ENCODE measurements at regions not wholly inside any gene's neighbourhood (a gene's known extent, or its start where the extent isn't known, plus 50 kb on each side); places are given as distances from the start of the nearest gene placed in this dataset.
A peak's percentile ranks its signal among the peaks of the same experiment; 100 is the strongest.

DNA sequence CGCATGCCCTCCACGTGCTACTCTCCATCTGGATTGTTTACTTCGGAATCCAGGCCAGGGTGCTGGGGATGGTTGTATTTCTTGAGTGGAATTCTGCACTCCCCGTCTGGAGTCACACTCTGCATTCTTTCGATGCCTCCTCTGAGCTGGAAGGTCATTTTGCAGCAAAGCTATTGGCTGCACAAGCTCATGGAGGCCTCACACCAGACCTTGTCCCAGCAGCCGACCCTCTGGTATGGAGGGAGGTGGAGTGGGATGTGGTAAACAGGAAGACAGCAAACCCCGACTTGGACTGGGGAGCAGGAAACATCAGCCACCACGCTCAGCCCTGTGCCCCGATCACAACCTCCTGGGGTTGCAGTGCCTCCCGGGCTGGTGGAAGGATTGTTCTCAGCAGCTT, 225.3 kb upstream of the LNX1 start:
- DNase-seq (ENCODE audit: low read depth): no peak

DNA sequence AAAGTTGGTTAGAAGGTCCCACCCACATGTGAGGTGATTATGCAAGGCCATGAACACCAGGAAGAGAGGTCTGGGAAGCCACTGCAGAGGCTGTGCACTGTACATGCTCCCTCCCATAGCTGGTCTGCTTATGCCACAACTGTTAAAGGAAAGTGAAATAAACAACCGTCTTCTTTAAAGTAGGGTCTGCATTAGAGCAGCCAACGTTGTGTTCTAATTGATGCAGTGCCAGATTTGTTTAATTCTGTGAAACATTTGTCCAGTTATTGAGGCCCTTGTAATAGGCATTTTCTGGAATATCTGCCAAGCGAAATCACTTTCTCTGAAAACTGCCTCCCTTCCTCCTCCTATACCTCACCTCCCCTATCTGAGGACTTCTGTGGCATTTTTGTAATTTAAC, 224.0 kb upstream of the LNX1 start:
- no peak for DNase-seq (ENCODE audit: low read depth)

- DNase-seq (ENCODE audit: low read depth): no peak
Observed at GRCh38 chr4:53813998-53814397, 222.7 kb upstream of the LNX1 start.

GRCh38 chr4:53810643-53811042, 219.4 kb upstream of the LNX1 start:
- DNase-seq (ENCODE audit: low read depth): no peak

DNA sequence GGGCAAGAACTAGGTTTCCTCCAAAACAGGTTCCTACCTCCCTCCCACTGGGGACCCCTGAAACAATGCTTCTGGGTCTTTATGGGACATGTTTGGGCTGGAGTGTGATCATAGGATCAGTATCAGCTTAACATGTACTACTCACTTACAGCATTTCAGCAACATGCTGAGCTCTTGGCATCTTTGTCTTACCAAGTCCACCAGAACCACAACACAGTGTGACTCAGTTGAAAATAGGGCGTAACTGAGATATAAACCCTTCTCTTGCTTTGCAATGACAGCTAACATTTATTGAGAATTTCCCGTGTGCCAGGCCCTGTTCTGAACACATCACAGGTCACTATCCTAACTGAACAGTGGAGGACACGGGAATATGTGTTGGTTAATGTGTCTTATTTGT, 218.5 kb upstream of the LNX1 start:
- no peak for DNase-seq (ENCODE audit: low read depth)

DNA sequence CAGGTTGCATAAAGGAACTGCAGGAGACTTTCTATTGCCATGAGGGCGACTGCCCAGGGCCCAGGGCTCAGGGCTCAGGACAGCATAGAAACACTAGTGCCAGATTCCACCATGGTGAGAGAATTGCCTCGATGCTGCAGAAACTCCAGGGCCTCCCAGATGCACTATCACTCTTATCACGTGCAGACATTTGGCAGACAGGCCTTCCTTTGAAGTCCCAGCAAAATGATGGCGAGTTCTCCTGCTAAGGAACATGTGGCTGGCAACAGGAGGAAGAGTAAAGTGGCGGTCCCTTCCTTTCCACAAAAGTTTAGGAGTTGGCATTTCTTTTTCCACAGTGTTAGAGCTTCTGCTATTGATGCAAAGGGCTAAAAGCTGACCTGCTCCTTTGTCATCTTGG, 214.0 kb upstream of the LNX1 start:
- DNase-seq (ENCODE audit: low read depth): no peak

DNA sequence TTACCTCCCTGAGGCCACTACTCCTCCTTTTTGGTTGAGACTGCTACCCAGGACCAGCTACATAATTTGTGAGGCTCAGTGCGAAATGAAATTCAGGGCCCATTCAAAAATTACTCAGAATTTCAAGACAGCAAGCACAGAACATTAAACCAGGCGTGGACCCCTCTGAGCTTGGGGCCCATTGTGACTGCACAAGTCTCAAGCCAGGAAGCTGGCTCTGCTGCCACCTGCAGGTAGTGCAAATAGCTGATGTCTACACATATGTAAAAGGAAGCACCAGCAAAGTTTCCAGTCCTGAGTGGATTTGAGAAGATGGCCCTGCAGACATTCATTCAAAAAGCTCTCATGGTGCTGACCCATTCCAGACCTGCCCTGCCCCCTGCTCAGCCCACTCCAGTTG, 213.4 kb upstream of the LNX1 start:
- peak; percentile 9 for DNase-seq (ENCODE audit: low read depth)

DNA sequence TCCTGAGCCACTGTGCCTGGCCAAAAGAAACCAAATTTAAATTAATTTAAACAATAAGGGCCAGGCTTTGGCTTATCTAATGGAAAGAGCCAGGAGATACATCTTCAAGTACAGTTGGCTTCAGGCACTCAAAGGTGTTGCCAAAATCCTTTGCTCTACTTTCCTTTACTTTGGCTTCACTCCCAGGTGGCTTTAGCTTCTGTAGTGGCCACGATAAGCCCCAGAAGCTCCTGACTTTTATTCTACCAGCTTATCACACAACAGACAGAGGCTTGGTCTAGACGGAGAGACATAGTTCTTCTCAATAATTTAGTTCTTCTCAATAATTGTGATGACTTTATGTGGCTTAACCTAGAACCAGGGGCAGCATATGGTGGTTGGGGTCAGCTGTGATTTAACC, 211.2 kb upstream of the LNX1 start:
- no peak for DNase-seq (ENCODE audit: low read depth)

GRCh38 chr4:53801373-53801772, 210.1 kb upstream of the LNX1 start:
- no peak for DNase-seq (ENCODE audit: low read depth)

- no peak for DNase-seq (ENCODE audit: low read depth)
Observed at GRCh38 chr4:53800741-53801140, 209.5 kb upstream of the LNX1 start.

- no peak for DNase-seq (ENCODE audit: low read depth)
Observed at GRCh38 chr4:53793096-53793495, 201.8 kb upstream of the LNX1 start.

DNA sequence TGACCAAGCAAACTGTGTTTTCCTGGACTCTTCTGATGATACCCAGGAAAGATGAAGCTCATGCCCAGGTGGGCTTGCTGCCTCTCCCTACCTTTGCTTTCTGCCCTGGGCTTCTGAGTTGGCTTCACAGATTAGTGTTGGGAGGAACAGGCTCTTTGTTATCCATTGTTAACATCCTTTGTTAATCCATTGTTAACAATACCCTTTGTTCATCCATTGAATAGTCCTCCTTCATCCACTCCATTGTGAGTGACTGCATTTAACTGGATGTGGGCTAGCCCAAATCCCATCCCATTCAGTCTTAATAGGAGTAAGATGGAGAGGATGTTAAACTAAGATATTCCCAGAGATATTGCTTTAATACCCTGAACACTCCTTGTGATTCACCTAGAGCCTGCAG, 199.0 kb upstream of the LNX1 start:
- no peak for DNase-seq (ENCODE audit: low read depth)

DNA sequence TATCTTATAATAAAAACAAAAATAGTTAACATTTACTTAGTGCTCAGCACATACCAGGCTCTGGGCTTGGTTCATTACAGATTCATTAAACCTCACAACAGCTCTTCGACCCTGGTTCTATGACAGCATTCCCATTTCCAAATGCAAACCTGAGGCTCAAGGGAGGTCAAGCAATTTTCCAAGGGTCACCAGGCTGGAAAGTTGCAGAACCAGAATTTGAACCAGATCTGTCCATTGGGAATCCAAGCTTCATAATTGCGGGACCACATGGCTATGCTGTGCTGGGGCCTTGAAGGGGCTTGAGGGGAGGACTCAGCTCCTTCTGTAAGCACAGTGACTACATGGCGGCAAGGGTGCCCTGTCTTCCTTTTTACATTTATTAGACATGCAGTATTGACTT, 197.3 kb upstream of the LNX1 start:
- DNase-seq (ENCODE audit: low read depth): no peak

DNA sequence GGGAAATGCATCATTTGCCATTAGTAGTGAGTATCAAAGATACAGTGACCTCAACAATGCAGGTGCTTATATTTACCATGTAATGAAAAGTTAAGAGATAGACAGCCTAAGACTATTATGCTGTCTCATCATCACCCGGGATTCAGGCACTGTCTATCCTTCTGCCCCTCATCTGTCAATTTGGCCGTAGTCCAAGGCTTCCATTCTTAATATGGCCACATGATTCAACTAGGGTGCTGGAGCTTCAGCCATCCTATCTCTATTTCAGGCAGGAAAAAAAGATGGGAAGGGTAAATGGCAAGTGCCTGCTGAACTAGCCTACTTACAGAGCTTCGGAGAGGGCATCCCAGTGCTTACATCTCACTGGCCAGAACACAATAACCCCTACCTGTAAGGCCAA, 196.7 kb upstream of the LNX1 start:
- DNase-seq (ENCODE audit: low read depth): no peak

DNA sequence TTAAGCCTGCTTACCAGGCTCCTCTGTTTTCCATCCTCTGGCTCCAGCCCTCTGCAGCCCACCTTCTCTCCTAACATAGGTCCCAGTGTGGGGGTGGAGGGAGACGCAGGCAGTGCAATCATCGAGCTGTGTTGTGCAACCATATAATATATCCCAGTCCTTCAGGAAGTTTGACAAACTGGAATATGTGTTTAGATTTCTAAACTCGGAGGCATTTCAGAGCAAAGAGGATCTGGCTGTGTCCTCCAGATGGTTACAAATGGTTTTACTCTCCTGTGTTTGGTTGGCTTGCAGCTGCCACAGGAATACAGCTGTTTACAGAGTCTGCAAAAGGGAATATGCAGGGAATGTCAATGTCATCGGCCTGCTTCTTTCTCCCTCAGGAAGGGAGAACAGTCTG, 195.3 kb upstream of the LNX1 start:
- DNase-seq (ENCODE audit: low read depth): no peak

- no peak for DNase-seq (ENCODE audit: low read depth)
Observed at GRCh38 chr4:53785996-53786395, 194.7 kb upstream of the LNX1 start.

DNA sequence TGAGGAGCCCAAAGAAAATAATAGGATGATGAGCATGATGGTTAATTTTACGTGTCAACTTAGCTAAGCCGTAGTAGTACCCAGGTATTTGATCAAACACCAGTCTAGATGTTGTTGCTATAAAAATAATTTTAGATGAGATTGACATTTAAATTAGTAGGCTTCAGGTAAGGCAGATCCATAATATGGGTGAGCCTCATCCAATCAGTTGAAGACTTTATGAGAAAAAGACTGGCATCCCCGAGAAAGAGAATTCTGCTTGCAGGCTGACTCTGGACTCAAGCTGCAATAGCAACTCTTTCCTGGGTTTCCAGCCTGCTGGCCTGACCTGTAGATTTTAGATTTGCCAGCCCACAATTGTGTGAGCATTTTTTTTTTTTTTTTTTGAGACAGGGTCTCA, 192.8 kb upstream of the LNX1 start:
- DNase-seq (ENCODE audit: low read depth): no peak

DNA sequence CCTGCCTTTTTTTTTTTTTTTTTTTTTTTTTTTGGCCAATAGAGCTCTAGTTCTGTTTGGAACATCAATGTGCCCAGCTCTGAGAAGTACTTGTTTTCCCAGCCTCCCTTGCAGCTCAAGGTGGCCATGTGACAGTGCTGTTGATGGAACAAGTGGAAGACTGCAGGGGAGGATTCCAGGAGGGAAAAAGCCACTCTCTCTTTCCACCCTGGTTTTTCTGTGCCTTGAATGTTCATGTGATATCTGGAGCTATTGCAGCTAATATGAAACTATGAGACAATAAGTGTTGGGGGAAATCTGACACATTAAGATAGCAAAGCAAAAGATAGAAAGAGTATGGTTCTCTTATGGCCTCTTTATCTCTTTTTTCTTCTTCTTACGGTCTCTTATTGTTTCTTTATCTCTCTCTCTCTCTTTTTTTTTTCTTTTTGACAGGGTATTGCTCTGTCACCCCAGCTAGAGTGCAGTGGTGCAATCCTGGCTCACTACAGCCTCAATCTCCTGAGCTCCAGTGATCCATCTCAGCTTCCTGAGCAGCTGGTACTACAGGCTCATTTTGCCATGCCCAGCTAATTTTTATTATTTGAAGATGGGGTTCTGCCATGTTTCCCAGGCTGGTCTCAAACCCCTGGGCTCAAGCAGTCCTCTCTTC, 192.0 kb upstream of the LNX1 start:
- no peak for DNase-seq (ENCODE audit: low read depth)

DNA sequence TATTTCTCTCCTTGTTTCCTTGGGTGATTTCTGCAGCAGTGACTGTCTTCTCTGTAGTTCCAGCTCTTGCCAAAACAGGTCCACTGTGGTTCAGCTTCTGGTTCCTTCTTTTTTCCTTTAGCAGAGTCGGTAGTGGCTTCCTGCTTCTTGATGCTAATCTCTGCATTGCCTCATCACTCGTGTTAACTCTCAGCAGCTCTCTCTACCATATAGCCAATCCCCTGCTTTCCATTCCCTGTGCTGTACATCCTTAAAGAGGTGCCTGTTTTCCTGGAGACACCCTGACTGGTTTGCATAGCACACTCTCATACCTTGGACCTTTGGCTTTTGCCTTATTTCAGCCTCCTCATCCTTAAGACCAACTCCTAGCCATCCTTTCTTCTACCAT, 191.2 kb upstream of the LNX1 start:
- DNase-seq (ENCODE audit: low read depth): no peak

DNA sequence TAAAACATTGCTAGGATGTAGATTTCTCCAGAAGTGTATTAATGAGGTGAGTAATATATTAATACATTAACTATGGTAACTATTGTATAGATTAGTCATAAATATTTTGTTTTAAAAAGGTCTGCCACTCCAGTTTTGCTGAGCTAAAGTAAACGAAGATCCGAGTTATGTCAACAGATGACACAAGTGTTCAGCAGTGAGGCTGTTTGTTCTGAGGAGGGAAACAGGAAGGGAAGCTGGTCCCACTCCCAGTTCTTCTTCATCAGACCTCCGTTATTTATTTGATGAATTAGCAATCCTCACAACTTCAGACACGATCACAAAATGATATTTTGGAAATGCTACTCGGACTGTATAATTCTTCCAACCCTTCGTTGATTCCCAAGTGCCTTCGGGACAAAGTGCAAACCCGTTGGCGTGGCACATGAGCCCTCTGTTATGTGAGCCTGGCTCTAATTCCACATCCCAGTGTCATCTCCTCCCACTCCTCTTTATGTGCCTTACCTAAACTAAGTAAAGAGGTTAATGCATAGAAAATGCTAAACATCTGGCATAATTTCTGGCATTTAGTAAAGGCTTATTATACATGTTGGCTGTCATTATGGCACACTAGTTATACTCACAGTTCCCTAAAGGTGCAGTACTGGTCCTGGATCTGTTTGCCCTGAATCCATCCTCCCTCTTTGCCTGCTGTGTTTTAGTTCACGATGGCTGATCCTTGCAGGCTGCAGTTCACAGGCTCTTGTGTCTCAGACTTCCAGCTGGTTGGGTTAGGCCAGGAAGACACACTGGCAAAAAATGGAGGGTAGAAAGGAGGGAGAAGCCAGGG, 190.6 kb upstream of the LNX1 start:
- DNase-seq (ENCODE audit: low read depth): no peak

- no peak for DNase-seq (ENCODE audit: low read depth)
Observed at GRCh38 chr4:53780736-53781400, 189.6 kb upstream of the LNX1 start.

GRCh38 chr4:53779025-53779424, 187.7 kb upstream of the LNX1 start:
- DNase-seq (ENCODE audit: low read depth): no peak

DNA sequence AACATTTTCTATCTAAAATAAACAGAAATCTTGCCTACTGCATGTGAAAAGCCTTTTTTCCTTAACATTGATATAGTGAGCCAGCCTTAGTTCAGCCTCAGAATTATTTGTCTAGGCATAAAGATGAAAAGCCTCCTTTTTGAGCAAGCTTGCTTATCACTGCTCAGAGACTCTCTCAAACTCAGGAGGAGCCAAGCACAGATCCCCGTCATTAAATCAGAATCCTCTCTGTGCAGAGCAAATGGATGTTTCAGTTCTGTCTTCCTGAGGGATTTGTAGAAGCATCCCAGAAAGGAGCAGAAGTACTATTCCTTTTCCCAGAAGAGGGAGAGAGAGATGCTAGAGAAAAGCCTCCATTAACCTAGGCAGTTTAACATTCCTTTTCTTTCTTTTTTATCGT, 186.9 kb upstream of the LNX1 start:
- DNase-seq (ENCODE audit: low read depth): no peak

Data from Daoy (cell line).